HUES48 (cell line): ENCODE measurements at regions not wholly inside any gene's neighbourhood (a gene's known extent, or its start where the extent isn't known, plus 50 kb on each side); places are given as distances from the start of the nearest gene placed in this dataset.
"Not testable (repeated sequence)": the region's sequence is repeated elsewhere in the genome, so short reads cannot be mapped to it uniquely, and the experiment has no call there.

Experiments
- H3K27ac ChIP-seq: one replicate; pipeline ENCODE4 v1.7.0; 2013; ENCODE audit warnings: low read depth, low read length, inconsistent platforms
- H3K27me3 ChIP-seq: 2 replicates; pipeline ENCODE4 v1.6.1; 2013; ENCODE audit warnings: mild to moderate bottlenecking, low read length; ENCODE audit not compliant: control insufficient read depth, insufficient read depth
- H3K36me3 ChIP-seq: 2 replicates; pipeline ENCODE4 v1.6.1; 2013; ENCODE audit warnings: low read length; ENCODE audit not compliant: control insufficient read depth, insufficient read depth
- H3K4me1 ChIP-seq: 2 replicates; pipeline ENCODE4 v1.6.1; 2013; ENCODE audit warnings: mild to moderate bottlenecking, low read length; ENCODE audit not compliant: control insufficient read depth, insufficient read depth
- H3K4me3 ChIP-seq: 2 replicates; pipeline ENCODE4 v1.5.1; 2013; ENCODE audit warnings: mild to moderate bottlenecking, low read depth, low read length
- H3K9ac ChIP-seq: 2 replicates; pipeline ENCODE4 v1.6.1; 2013; ENCODE audit warnings: mild to moderate bottlenecking, low read depth, low read length, moderate library complexity
- H3K9me3 ChIP-seq: 2 replicates; pipeline ENCODE4 v1.6.1; 2013; ENCODE audit warnings: low read length; ENCODE audit not compliant: control insufficient read depth, insufficient read depth

DNA sequence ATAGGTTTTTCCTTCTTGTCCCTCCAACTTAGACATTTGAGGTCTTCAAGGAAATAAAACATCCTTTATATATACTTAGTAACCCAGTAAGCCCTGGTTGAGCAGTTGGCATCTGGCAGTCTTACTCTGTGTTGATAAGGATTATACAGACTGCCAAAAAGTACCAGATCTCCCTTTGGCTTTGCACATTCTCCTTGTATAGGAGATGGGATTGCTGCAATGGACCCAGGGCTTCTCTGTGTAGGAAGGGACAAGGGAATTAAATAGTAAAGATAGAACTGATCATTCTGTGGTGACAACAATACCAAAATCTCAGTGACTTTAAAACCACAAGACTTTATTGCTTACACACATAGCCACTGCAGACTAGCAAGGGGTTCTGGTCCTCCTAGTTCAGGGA is 180.1 kb upstream of the CCDC196 start:
- Histone ChIP-seq H3K9me3 (peaks cover 12% of the 10 kb centered on the region), H3K4me1 (no peaks in the 10 kb centered on the region), H3K36me3 (no peaks in the 10 kb centered on the region), H3K27ac (no peak overlapping the region), H3K27me3 (no peaks in the 10 kb centered on the region), H3K9ac (no peak overlapping the region), H3K4me3 (no peak overlapping the region)

DNA sequence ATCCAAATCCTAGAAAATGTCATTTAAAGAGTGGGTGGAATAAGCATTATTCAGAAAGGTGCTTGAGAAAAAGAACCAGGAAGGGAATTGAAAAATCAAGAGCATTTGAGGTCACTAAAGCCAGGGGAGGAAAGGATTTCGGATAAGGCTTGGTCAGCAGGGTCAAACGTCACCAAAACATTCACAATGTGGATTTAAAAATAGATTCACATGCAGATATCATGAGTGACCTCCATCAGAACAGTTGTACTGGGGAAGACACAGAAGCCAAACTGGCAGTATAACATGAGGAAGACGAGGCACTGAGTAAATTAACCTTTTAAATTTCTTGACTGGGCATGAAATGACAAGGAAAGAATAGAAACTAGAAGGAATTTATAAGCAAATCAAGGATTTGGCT is 175.1 kb upstream of the CCDC196 start:
- Histone ChIP-seq H3K27me3 (no peaks in the 10 kb centered on the region), H3K4me1 (no peaks in the 10 kb centered on the region), H3K27ac (no peak overlapping the region)

DNA sequence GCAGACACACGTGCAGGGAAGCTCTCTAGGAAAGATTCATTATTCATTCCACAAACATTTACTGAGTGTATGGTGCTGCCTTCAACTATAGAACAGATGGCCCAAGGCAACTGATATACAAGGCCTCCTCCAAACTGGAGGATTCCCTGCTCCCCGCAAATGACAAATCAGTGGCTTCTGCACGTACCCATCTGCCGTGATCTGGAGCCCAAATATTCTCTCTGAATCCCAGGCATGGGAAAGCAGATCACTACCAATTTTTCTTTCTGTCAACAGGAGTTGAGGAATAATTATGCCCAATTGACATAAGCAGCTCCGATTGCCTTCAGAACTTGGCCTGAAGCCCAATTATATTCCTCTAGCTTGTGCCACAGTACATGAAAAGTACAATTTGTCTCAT is 174.2 kb upstream of the CCDC196 start:
- Histone ChIP-seq H3K9me3 (peaks cover 3% of the 10 kb centered on the region), H3K4me1 (no peaks in the 10 kb centered on the region), H3K27me3 (no peaks in the 10 kb centered on the region), H3K4me3 (no peak overlapping the region), H3K9ac (no peak overlapping the region), H3K27ac (no peak overlapping the region), H3K36me3 (no peaks in the 10 kb centered on the region)

More for the DNA sequence above, 175.1 kb upstream of the CCDC196 start:
- Histone ChIP-seq H3K9me3 (peaks cover 3% of the 10 kb centered on the region), H3K4me3 (no peak overlapping the region), H3K9ac (no peak overlapping the region), H3K36me3 (no peaks in the 10 kb centered on the region)

DNA sequence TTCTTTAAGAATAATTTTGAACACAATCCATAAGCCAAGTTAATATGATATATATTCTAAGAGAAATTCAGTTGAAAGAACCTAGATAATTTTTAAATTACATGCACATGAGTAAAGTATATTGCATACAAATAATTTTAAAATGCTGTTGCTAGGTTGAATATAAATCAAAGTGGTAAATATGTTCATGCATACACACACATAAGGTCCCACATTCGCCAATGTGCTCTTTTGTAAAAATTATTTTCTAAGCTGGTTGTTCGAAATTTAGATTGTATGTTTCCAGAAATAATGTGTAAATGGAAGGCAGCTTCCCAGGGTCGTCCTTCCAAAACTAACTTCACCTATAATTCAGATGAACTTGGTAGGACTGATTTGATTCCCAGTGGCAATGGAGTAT is 173.7 kb upstream of the CCDC196 start:
- no peak overlapping the region for H3K27ac ChIP-seq
- no peaks in the 10 kb centered on the region for H3K36me3 ChIP-seq
- peaks cover 3% of the 10 kb centered on the region for H3K9me3 ChIP-seq
- no peak overlapping the region for H3K9ac ChIP-seq
- H3K4me1 ChIP-seq = no peaks in the 10 kb centered on the region
- H3K4me3 ChIP-seq = no peak overlapping the region
- no peaks in the 10 kb centered on the region for H3K27me3 ChIP-seq

DNA sequence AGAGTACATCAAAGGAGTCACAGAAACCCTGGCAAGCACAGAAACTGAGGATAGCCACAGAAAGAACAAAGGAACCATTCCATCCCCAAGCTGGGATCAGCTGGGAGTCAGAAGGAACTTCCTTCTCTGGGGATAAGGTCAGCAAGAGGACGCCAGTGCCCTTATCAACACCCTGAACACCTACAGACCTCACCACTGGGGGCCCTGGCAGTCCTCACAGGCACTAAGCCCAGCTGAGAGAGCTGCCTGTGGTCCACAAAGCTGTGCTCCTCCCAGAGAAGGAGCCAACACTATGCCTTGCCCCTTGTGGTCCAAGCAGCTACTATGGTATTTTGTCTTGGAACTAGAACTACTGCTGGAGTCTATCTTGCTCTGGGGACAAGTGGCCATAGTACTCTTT is 171.1 kb upstream of the CCDC196 start:
- Histone ChIP-seq H3K4me3 (no peak overlapping the region), H3K9me3 (no peaks in the 10 kb centered on the region), H3K27me3 (no peaks in the 10 kb centered on the region), H3K36me3 (no peaks in the 10 kb centered on the region), H3K9ac (no peak overlapping the region), H3K4me1 (no peaks in the 10 kb centered on the region), H3K27ac (no peak overlapping the region)

DNA sequence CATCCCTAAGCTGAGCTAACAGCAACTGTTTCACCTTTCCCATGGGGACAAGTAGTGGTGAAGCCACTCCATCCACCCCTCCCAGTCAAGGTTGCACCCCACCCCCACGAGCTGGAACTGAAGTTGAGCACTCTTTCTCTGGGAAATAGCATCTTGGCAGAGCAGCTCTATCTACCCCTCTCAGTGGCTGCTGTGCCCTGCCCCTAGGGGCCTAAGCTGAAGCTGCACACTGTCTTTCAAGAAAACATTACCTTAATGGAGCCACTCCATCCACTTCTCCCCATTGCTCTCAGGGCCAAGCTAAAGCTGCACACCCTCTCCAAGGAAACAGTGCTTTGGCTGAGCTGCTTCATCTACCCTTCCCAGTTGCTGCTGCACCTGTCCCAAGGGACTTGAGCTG is 170.6 kb upstream of the CCDC196 start:
- H3K36me3 ChIP-seq = no peaks in the 10 kb centered on the region
- no peak overlapping the region for H3K9ac ChIP-seq
- H3K27ac ChIP-seq = no peak overlapping the region
- H3K4me3 ChIP-seq = no peak overlapping the region
- no peaks in the 10 kb centered on the region for H3K4me1 ChIP-seq
- H3K27me3 ChIP-seq = no peaks in the 10 kb centered on the region
- no peaks in the 10 kb centered on the region for H3K9me3 ChIP-seq

DNA sequence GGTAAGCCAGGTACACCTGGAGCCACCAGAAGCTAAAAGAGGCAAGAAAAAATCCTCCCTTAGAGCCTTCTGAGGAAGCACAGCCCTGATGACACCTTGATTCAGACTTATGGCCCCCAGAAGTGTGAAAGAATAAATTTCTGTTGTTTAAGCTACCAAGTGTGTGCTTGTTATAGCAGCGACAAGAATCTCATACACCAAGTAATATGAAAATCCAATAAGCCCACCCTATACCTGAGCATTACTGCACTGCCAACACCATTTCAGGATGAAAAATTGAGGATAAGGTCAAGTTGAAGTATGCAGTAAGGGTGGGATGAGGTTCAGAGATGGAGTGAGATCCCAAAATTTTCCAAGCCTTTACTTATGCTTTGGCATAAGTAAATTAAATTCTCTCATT is 163.6 kb upstream of the CCDC196 start:
- Histone ChIP-seq H3K9ac (no peak overlapping the region), H3K27me3 (no peaks in the 10 kb centered on the region), H3K9me3 (no peaks in the 10 kb centered on the region), H3K36me3 (no peaks in the 10 kb centered on the region), H3K4me3 (no peak overlapping the region), H3K4me1 (no peaks in the 10 kb centered on the region), H3K27ac (no peak overlapping the region)

DNA sequence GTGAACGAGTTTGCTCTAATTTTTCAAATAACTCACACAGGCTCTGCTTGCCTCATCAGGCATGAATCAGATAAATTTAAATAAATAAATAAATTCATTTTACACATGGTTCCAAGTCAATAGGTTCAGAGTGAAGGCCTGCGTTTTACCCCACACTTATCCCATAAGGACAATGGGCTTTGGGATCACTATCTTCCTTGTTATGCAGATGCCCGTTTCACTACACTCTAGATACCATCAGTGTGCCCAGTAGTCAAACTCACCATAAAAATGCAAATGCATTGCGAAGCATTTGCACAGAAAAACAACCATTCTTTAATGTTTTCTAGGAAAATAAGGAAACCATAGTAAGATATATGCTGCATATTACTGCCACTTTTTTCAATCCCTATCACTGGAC is 155.9 kb upstream of the CCDC196 start:
- H3K9ac ChIP-seq = no peak overlapping the region
- no peak overlapping the region for H3K27ac ChIP-seq
- no peaks in the 10 kb centered on the region for H3K36me3 ChIP-seq
- 0 out of 2 replicates have a peak, but pooled peaks cover 14% of the 10 kb centered on the region for H3K4me1 ChIP-seq
- H3K9me3 ChIP-seq = no peaks in the 10 kb centered on the region
- no peaks in the 10 kb centered on the region for H3K27me3 ChIP-seq
- H3K4me3 ChIP-seq = no peak overlapping the region

DNA sequence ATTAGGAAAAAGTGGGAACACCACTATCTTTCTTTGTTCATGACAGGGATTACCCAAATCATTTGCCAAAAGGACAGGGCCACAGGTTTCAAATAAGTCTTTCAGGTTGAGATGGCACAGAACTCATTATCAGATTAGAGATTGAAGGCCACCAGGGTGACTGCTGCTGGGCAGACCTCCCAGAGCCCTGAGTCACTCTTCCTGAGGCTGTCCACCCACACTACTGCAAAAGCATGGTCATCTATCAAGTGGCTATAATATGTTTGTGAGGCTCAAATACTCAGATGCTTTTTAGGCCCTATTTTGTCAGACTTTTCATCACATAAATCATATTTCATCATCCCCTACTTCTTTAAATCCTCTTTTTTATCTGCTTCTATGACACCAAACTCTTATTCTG is 155.3 kb upstream of the CCDC196 start:
- Histone ChIP-seq H3K9ac (no peak overlapping the region), H3K27me3 (no peaks in the 10 kb centered on the region), H3K4me1 (0 out of 2 replicates have a peak, but pooled peaks cover 14% of the 10 kb centered on the region), H3K27ac (no peak overlapping the region), H3K9me3 (no peaks in the 10 kb centered on the region), H3K36me3 (no peaks in the 10 kb centered on the region), H3K4me3 (no peak overlapping the region)

DNA sequence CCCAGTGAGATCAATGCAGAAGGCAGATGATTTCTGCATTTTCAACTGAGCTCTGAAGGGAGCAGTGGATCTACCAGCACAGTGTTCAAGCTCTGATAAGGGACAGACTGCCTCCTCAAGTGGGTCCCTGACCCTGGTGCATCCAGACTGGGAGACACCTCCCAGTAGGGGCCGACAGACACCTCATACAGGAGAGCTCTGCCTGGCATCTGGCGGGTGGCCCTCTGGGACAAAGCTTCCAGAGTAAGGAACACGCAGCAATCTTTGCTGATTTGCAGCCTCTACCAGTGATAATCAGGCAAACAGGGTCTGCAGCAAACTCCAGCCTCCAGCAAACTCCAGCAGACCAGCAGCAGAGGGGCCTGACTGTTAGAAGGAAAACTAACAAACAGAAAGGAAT is 152.9 kb upstream of the CCDC196 start:
- H3K9me3 ChIP-seq, H3K27me3 ChIP-seq, H3K36me3 ChIP-seq, H3K4me3 ChIP-seq, H3K27ac ChIP-seq, H3K9ac ChIP-seq: not testable (repeated sequence)
- H3K4me1 ChIP-seq = 0 out of 2 replicates have a peak, but pooled peaks cover 14% of the 10 kb centered on the region

DNA sequence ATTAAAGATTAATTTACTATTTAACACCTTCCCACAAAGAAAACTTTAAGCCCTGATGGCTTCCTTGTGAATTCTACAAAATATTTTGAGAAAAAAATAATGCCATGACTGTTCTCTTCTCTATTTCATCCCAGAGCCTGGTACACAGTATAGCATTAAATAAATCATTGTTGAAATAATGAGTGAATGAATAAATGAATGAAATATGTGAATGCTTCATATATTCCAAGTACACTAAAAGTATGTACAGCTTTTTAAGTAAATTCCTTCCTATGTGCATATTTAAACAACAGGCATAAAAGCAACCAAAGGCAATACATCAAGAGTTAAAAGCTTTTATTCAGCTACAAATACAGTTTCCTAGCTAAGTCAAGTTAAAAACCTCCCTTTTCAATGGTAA is 144.9 kb upstream of the CCDC196 start:
- Histone ChIP-seq H3K4me1 (0 out of 2 replicates have a peak, but pooled peaks cover 9% of the 10 kb centered on the region), H3K9ac (no peak overlapping the region), H3K36me3 (no peaks in the 10 kb centered on the region), H3K27ac (no peak overlapping the region), H3K9me3 (no peaks in the 10 kb centered on the region), H3K27me3 (no peaks in the 10 kb centered on the region), H3K4me3 (no peak overlapping the region)

DNA sequence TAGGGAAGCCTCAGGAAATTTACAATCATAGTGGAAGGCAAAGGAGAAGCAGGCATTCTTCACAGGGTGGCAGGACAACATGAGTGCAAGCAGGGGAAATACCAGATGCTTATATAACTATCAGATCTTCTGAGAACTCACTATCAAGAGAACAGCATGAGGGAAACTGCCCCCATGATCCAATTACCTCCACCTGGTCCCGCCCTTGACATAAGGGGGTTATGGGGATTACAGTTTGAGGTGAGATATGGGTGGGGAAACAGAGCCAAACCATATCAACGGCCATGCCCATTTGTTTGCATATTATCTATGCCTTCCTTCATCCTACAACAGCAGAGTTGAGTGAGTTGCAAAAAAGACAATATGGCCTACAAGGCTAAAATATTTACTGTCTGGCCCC is 140.2 kb upstream of the CCDC196 start:
- no peaks in the 10 kb centered on the region for H3K27me3 ChIP-seq
- H3K27ac ChIP-seq = no peak overlapping the region
- H3K9ac ChIP-seq = no peak overlapping the region
- no peak overlapping the region for H3K4me3 ChIP-seq
- H3K4me1 ChIP-seq = 0 out of 2 replicates have a peak, but pooled peaks cover 9% of the 10 kb centered on the region
- H3K9me3 ChIP-seq = no peaks in the 10 kb centered on the region
- H3K36me3 ChIP-seq = no peaks in the 10 kb centered on the region
